ENCODE measurements at regions not wholly inside any gene's neighbourhood (a gene's known extent, or its start where the extent isn't known, plus 50 kb on each side); places are given as distances from the start of the nearest gene placed in this dataset.

- H3K4me1 ChIP-seq (ENCODE audit: control insufficient read depth in 2 of 2, insufficient read depth in 2 of 2, low read length in 1 of 2), result no peaks in the 10 kb centered on the region
- H3K9me3 ChIP-seq (ENCODE audit: control insufficient read depth in 2 of 2, insufficient read depth in 1 of 2, low read depth in 1 of 2, low read length in 1 of 2), result no peaks in the 10 kb centered on the region
- H3K36me3 ChIP-seq (ENCODE audit: control insufficient read depth in 2 of 2, insufficient read depth in 2 of 2, low read length in 1 of 2), result no peaks in the 10 kb centered on the region
- H3K27ac ChIP-seq (ENCODE audit: low read depth in 2 of 2, low read length in 1 of 2), result no peak overlapping the region
- no peak overlapping the region for H3K4me3 ChIP-seq (ENCODE audit: low read depth in 1 of 2, low read length in 2 of 2)
- H3K27me3 ChIP-seq (ENCODE audit: control insufficient read depth in 1 of 2, insufficient read depth in 2 of 2, low read length in 2 of 2), result no peaks in the 10 kb centered on the region
- WGBS, 2 donors, result 73 to 91% methylated on average over 4 of the region's 4 CpGs
Measured at GRCh38 chr1:80194221-80194620, 1187.7 kb upstream of the ADGRL4 start.

- no peaks in the 10 kb centered on the region for H3K4me1 ChIP-seq (ENCODE audit: control insufficient read depth in 2 of 2, insufficient read depth in 2 of 2, low read length in 1 of 2)
- no peak overlapping the region for H3K4me3 ChIP-seq (ENCODE audit: low read depth in 1 of 2, low read length in 2 of 2)
- no peak overlapping the region for H3K27ac ChIP-seq (ENCODE audit: low read depth in 2 of 2, low read length in 1 of 2)
- H3K27me3 ChIP-seq (ENCODE audit: control insufficient read depth in 1 of 2, insufficient read depth in 2 of 2, low read length in 2 of 2), result no peaks in the 10 kb centered on the region
- no peaks in the 10 kb centered on the region for H3K9me3 ChIP-seq (ENCODE audit: control insufficient read depth in 2 of 2, insufficient read depth in 1 of 2, low read depth in 1 of 2, low read length in 1 of 2)
- no peaks in the 10 kb centered on the region for H3K36me3 ChIP-seq (ENCODE audit: control insufficient read depth in 2 of 2, insufficient read depth in 2 of 2, low read length in 1 of 2)
Measured at GRCh38 chr1:80181418-80181817, 1174.9 kb upstream of the ADGRL4 start.

- no peaks in the 10 kb centered on the region for H3K4me1 ChIP-seq (ENCODE audit: control insufficient read depth in 2 of 2, insufficient read depth in 2 of 2, low read length in 1 of 2)
- H3K36me3 ChIP-seq (ENCODE audit: control insufficient read depth in 2 of 2, insufficient read depth in 2 of 2, low read length in 1 of 2), result no peaks in the 10 kb centered on the region
- WGBS, 2 donors, result 69 to 75% methylated on average over 4 of the region's 4 CpGs
- no peak overlapping the region for H3K4me3 ChIP-seq (ENCODE audit: low read depth in 1 of 2, low read length in 2 of 2)
- no peaks in the 10 kb centered on the region for H3K27me3 ChIP-seq (ENCODE audit: control insufficient read depth in 1 of 2, insufficient read depth in 2 of 2, low read length in 2 of 2)
- H3K9me3 ChIP-seq (ENCODE audit: control insufficient read depth in 2 of 2, insufficient read depth in 1 of 2, low read depth in 1 of 2, low read length in 1 of 2), result no peaks in the 10 kb centered on the region
- no peak overlapping the region for H3K27ac ChIP-seq (ENCODE audit: low read depth in 2 of 2, low read length in 1 of 2)
Measured at GRCh38 chr1:80171631-80172030, 1165.1 kb upstream of the ADGRL4 start.

- no peaks in the 10 kb centered on the region for H3K9me3 ChIP-seq (ENCODE audit: control insufficient read depth in 2 of 2, insufficient read depth in 1 of 2, low read depth in 1 of 2, low read length in 1 of 2)
Measured at GRCh38 chr1:80170811-80171485, 1164.4 kb upstream of the ADGRL4 start.

GRCh38 chr1:80164150-80164549 lies 1157.6 kb upstream of the ADGRL4 start:
- Histone ChIP-seq H3K4me1 (ENCODE audit: control insufficient read depth in 2 of 2, insufficient read depth in 2 of 2, low read length in 1 of 2) (no peaks in the 10 kb centered on the region), H3K4me3 (ENCODE audit: low read depth in 1 of 2, low read length in 2 of 2) (no peak overlapping the region), H3K9me3 (ENCODE audit: control insufficient read depth in 2 of 2, insufficient read depth in 1 of 2, low read depth in 1 of 2, low read length in 1 of 2) (no peaks in the 10 kb centered on the region), H3K27ac (ENCODE audit: low read depth in 2 of 2, low read length in 1 of 2) (no peak overlapping the region), H3K27me3 (ENCODE audit: control insufficient read depth in 1 of 2, insufficient read depth in 2 of 2, low read length in 2 of 2) (no peaks in the 10 kb centered on the region), H3K36me3 (ENCODE audit: control insufficient read depth in 2 of 2, insufficient read depth in 2 of 2, low read length in 1 of 2) (no peaks in the 10 kb centered on the region)

More at GRCh38 chr1:80170811-80171485, 1164.4 kb upstream of the ADGRL4 start:
- Histone ChIP-seq H3K4me3 (ENCODE audit: low read depth in 1 of 2, low read length in 2 of 2) (no peak overlapping the region), H3K4me1 (ENCODE audit: control insufficient read depth in 2 of 2, insufficient read depth in 2 of 2, low read length in 1 of 2) (no peaks in the 10 kb centered on the region), H3K36me3 (ENCODE audit: control insufficient read depth in 2 of 2, insufficient read depth in 2 of 2, low read length in 1 of 2) (no peaks in the 10 kb centered on the region), H3K27me3 (ENCODE audit: control insufficient read depth in 1 of 2, insufficient read depth in 2 of 2, low read length in 2 of 2) (no peaks in the 10 kb centered on the region), H3K27ac (ENCODE audit: low read depth in 2 of 2, low read length in 1 of 2) (no peak overlapping the region)
- 34 to 42% methylated on average over 1 of the region's 1 CpG for WGBS, 2 donors

GRCh38 chr1:80163686-80164085 lies 1157.2 kb upstream of the ADGRL4 start:
- no peaks in the 10 kb centered on the region for H3K27me3 ChIP-seq (ENCODE audit: control insufficient read depth in 1 of 2, insufficient read depth in 2 of 2, low read length in 2 of 2)
- no peak overlapping the region for H3K27ac ChIP-seq (ENCODE audit: low read depth in 2 of 2, low read length in 1 of 2)
- H3K9me3 ChIP-seq (ENCODE audit: control insufficient read depth in 2 of 2, insufficient read depth in 1 of 2, low read depth in 1 of 2, low read length in 1 of 2), result no peaks in the 10 kb centered on the region
- no peaks in the 10 kb centered on the region for H3K4me1 ChIP-seq (ENCODE audit: control insufficient read depth in 2 of 2, insufficient read depth in 2 of 2, low read length in 1 of 2)
- WGBS, 2 donors, result 92 to 95% methylated on average over 6 of the region's 6 CpGs
- H3K36me3 ChIP-seq (ENCODE audit: control insufficient read depth in 2 of 2, insufficient read depth in 2 of 2, low read length in 1 of 2), result no peaks in the 10 kb centered on the region
- H3K4me3 ChIP-seq (ENCODE audit: low read depth in 1 of 2, low read length in 2 of 2), result no peak overlapping the region

GRCh38 chr1:80158771-80159170 lies 1152.2 kb upstream of the ADGRL4 start:
- H3K4me3 ChIP-seq (ENCODE audit: low read depth in 1 of 2, low read length in 2 of 2), result no peak overlapping the region
- WGBS, 2 donors, result 70 to 79% methylated on average over 2 of the region's 2 CpGs
- no peaks in the 10 kb centered on the region for H3K4me1 ChIP-seq (ENCODE audit: control insufficient read depth in 2 of 2, insufficient read depth in 2 of 2, low read length in 1 of 2)
- H3K36me3 ChIP-seq (ENCODE audit: control insufficient read depth in 2 of 2, insufficient read depth in 2 of 2, low read length in 1 of 2), result no peaks in the 10 kb centered on the region
- H3K9me3 ChIP-seq (ENCODE audit: control insufficient read depth in 2 of 2, insufficient read depth in 1 of 2, low read depth in 1 of 2, low read length in 1 of 2), result no peaks in the 10 kb centered on the region
- no peak overlapping the region for H3K27ac ChIP-seq (ENCODE audit: low read depth in 2 of 2, low read length in 1 of 2)
- H3K27me3 ChIP-seq (ENCODE audit: control insufficient read depth in 1 of 2, insufficient read depth in 2 of 2, low read length in 2 of 2), result no peaks in the 10 kb centered on the region

- 86% methylated on average over 4 of the region's 4 CpGs for WGBS, 2 donors
Measured at GRCh38 chr1:80158266-80158665, 1151.7 kb upstream of the ADGRL4 start.

GRCh38 chr1:80155371-80155770 lies 1148.8 kb upstream of the ADGRL4 start:
- Histone ChIP-seq H3K27me3 (ENCODE audit: control insufficient read depth in 1 of 2, insufficient read depth in 2 of 2, low read length in 2 of 2) (no peaks in the 10 kb centered on the region), H3K27ac (ENCODE audit: low read depth in 2 of 2, low read length in 1 of 2) (no peak overlapping the region), H3K9me3 (ENCODE audit: control insufficient read depth in 2 of 2, insufficient read depth in 1 of 2, low read depth in 1 of 2, low read length in 1 of 2) (no peaks in the 10 kb centered on the region), H3K4me1 (ENCODE audit: control insufficient read depth in 2 of 2, insufficient read depth in 2 of 2, low read length in 1 of 2) (no peaks in the 10 kb centered on the region), H3K4me3 (ENCODE audit: low read depth in 1 of 2, low read length in 2 of 2) (no peak overlapping the region), H3K36me3 (ENCODE audit: control insufficient read depth in 2 of 2, insufficient read depth in 2 of 2, low read length in 1 of 2) (no peaks in the 10 kb centered on the region)
- 32 to 38% methylated on average over 2 of the region's 2 CpGs for WGBS, 2 donors

More at GRCh38 chr1:80158266-80158665, 1151.7 kb upstream of the ADGRL4 start:
- Histone ChIP-seq H3K9me3 (ENCODE audit: control insufficient read depth in 2 of 2, insufficient read depth in 1 of 2, low read depth in 1 of 2, low read length in 1 of 2) (no peaks in the 10 kb centered on the region), H3K27ac (ENCODE audit: low read depth in 2 of 2, low read length in 1 of 2) (no peak overlapping the region), H3K4me3 (ENCODE audit: low read depth in 1 of 2, low read length in 2 of 2) (no peak overlapping the region), H3K36me3 (ENCODE audit: control insufficient read depth in 2 of 2, insufficient read depth in 2 of 2, low read length in 1 of 2) (no peaks in the 10 kb centered on the region), H3K4me1 (ENCODE audit: control insufficient read depth in 2 of 2, insufficient read depth in 2 of 2, low read length in 1 of 2) (no peaks in the 10 kb centered on the region), H3K27me3 (ENCODE audit: control insufficient read depth in 1 of 2, insufficient read depth in 2 of 2, low read length in 2 of 2) (no peaks in the 10 kb centered on the region)

- no peaks in the 10 kb centered on the region for H3K36me3 ChIP-seq (ENCODE audit: control insufficient read depth in 2 of 2, insufficient read depth in 2 of 2, low read length in 1 of 2)
- H3K4me3 ChIP-seq (ENCODE audit: low read depth in 1 of 2, low read length in 2 of 2), result no peak overlapping the region
- no peaks in the 10 kb centered on the region for H3K4me1 ChIP-seq (ENCODE audit: control insufficient read depth in 2 of 2, insufficient read depth in 2 of 2, low read length in 1 of 2)
- H3K9me3 ChIP-seq (ENCODE audit: control insufficient read depth in 2 of 2, insufficient read depth in 1 of 2, low read depth in 1 of 2, low read length in 1 of 2), result no peaks in the 10 kb centered on the region
- H3K27ac ChIP-seq (ENCODE audit: low read depth in 2 of 2, low read length in 1 of 2), result no peak overlapping the region
- no peaks in the 10 kb centered on the region for H3K27me3 ChIP-seq (ENCODE audit: control insufficient read depth in 1 of 2, insufficient read depth in 2 of 2, low read length in 2 of 2)
- WGBS, 2 donors, result 83 to 87% methylated on average over 5 of the region's 5 CpGs
Measured at GRCh38 chr1:80154176-80154575, 1147.6 kb upstream of the ADGRL4 start.

Data from esophagus (tissue), 2 donors.